Peyer's patch (tissue), 4 donors: ENCODE measurements at regions not wholly inside any gene's neighbourhood (a gene's known extent, or its start where the extent isn't known, plus 50 kb on each side); places are given as distances from the start of the nearest gene placed in this dataset.

Experiments
- POLR2A ChIP-seq, 2 donors: fragments of 450-650 bp; IDR thresholded peaks; one replicate each; pipeline ENCODE4 v1.5.1; 2017; ENCODE audit warnings: antibody characterized with exemption in 2 of 2, mild to moderate bottlenecking in 2 of 2, moderate library complexity in 2 of 2
- TF ChIP-seq, protein P1 (sequence below), 6 experiments: fragments of 450-650 bp in 4 of 6; fragments of 200-600 bp in 2 of 6; sonication (generic) in 1 of 6; IDR thresholded peaks; one replicate each; pipeline ENCODE4 v1.5.1; 2017 to 2019; ENCODE audit warnings: antibody characterized with exemption in 6 of 6, mild to moderate bottlenecking in 3 of 6, moderate library complexity in 1 of 6

DNA sequence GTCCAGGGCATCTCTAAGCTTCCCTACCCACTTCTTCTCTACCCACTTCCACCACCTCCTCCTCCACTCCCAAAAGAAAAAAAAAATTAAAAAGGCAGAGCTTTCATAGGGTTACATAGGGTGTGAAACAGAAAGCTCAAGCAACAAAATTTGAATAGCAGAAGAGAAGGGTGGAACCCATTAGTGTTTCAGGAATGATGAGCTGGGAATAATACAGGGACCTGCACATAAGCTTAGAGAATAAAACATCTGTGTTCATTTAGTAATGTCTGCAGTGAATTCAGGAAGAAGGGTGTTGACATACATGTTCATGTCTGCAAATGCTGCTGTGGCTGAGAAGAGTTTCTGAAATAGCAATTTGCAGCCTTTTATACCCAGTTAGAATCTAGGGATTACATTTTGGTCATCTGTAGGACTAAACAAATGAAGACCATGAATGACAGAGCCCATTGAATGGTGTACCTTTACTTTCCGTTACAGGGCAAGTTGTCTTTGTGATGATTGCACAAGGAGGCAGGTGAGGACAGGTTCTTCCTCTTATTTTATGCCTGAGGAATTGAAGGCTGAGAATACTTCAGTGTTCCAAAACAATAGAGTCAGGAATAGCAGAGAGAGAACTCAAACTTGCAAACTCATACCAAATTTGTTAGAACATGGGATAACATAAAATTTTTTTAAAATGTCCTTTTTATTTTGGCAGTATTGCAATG lies 975.1 kb downstream of the TFAP2A start:
- TF ChIP-seq, protein P1, sequence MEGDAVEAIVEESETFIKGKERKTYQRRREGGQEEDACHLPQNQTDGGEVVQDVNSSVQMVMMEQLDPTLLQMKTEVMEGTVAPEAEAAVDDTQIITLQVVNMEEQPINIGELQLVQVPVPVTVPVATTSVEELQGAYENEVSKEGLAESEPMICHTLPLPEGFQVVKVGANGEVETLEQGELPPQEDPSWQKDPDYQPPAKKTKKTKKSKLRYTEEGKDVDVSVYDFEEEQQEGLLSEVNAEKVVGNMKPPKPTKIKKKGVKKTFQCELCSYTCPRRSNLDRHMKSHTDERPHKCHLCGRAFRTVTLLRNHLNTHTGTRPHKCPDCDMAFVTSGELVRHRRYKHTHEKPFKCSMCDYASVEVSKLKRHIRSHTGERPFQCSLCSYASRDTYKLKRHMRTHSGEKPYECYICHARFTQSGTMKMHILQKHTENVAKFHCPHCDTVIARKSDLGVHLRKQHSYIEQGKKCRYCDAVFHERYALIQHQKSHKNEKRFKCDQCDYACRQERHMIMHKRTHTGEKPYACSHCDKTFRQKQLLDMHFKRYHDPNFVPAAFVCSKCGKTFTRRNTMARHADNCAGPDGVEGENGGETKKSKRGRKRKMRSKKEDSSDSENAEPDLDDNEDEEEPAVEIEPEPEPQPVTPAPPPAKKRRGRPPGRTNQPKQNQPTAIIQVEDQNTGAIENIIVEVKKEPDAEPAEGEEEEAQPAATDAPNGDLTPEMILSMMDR (IDR thresholded peaks at IDR 0.05), result no peak
- TF ChIP-seq POLR2A (IDR thresholded peaks at IDR 0.05), result no peak
